ENCODE measurements at regions not wholly inside any gene's neighbourhood (a gene's known extent, or its start where the extent isn't known, plus 50 kb on each side); places are given as distances from the start of the nearest gene placed in this dataset.

DNA sequence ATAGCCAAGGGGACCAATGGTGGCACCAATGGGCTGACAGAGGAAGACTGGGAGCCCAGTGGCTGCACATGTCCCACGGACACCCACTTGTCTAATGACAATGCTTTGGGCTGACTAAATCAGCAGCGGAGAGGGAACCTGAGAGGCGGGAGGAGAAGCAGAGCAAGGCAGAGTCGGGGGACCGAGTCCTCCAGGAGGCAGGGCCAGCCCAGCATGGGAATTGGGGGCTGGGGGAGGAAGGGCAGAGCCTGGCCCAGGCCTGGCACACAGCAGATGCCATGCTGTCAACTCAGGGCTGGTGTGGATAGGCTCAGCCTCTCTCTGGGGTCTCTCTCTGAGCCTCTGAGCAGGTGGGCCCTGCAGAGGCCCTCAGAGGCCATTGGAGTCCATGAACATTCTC is 78.4 kb upstream of the KLF13 start:
- no peak for DNase-seq

DNA sequence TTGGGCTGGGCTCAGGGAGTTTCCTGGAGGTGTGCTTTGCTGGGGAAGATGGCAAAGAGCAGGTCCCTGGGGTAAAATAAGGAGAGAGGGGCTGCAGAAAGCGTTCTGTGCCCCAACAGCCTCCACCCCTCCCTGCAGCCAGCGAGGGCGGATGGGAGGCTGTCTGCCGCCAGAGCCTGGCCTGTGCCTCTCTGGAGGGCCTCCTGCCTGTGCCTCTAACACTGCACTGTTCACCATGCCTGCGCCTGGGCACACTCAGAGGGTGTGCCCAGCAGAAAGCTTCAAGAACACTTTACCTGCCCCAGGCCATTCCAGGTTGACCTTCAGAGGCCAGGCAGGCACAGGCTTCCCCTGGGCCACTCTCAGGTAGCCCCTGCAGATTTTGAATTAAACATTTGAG is 77.7 kb upstream of the KLF13 start:
- no peak for DNase-seq

DNA sequence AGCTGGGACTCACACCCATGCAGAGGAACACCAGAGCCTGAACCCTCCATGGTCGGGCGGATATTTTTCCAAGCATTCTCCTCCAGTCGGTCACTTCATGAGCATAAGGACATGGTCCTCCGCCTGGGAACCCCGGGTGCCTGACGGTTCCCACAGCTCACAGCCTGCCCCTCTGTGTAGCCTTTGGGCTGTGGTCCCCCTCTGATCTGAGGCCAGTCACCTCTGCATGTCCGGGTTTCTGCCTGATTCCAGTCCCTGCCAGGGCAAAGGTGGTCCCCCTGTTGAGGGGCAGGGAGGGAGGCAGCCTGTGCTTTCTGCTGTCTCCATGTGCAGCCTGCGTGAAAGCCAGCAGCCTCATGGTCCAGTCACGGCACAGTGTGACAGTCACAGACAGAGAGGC is 76.6 kb upstream of the KLF13 start:
- DNase-seq, result no peak

DNA sequence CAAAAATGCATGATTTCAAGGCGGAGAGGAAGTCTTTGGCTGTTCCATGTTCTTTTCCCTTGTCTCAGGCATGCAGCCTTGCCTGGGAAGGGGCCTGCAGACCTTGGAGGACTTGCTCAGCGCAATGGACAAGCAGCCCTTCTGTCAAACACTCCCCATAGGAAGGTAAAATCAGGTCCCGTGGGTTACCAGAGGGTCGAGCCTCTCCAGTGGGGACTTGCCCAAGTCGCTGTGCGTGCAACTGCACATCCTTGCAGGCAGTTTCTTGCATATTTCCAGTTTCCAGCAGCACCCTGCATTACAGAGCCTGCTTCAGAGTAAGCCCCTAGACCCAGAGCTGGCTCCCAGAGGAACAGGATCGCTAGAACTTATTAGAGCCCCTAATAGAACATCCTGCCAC is 75.5 kb upstream of the KLF13 start:
- no peak for DNase-seq

DNA sequence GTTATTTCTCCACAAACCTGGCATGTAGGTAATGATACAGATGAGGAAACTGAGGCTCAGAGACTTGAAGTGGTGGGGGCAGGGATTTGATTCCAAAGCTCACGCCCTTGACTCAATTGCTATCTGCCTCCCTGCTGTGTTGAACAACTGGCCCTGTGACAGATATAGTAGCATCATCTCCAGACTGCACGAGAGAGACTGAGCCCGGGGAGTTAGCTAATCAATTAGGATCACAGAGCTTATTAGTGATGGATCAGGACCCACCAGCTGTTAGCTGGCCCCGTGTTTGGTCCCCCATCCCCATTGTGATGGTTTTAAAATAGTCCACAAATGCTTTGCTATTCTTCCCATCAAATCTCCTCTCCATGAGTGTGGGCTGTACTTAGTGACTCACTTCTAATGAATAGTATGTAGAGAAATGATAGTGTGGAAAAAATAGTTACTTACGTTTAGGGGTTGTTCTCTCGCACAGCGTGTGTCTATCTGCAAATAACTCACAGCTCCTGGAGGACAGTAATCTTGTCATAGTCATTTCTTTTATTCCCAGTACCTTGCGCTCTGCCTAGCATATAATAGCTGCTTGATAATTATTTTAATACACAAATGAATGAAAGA is 74.4 kb upstream of the KLF13 start:
- no peak for DNase-seq

DNA sequence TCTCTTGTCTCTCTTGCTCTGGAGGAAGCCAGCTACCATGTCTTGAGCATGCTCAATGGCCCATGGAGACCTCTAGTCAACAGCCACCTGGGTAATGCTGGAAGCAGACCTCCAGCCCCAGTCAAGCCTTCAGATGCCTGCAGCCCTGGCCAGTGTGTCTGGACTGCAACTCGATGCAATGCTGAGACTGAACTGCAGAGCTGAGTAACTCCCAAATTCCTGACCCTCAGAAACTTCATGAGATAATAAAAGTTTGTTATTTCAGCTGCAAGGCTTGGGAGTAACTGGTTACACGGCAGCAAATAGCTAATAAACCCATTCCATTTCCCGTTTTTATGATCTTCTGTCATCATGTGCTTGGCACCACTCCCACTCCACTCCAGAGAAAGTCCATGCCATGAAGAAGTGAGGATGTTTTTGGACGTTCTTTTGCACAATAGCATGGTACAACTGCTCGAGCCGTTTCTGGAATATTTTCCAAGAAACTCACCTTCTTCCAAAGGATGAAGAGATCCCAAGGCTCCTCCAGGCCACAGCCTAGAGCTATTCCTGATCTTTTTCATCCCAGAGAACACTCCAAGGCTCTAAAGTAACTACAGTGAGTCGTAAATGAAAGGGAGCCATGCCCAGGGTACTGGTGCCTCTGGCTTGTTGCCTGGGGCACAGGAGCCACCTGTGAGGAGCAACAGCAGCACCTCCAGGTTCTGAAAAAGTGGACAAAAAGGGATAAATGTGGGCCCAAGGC is 72.0 kb upstream of the KLF13 start:
- no peak for DNase-seq

DNA sequence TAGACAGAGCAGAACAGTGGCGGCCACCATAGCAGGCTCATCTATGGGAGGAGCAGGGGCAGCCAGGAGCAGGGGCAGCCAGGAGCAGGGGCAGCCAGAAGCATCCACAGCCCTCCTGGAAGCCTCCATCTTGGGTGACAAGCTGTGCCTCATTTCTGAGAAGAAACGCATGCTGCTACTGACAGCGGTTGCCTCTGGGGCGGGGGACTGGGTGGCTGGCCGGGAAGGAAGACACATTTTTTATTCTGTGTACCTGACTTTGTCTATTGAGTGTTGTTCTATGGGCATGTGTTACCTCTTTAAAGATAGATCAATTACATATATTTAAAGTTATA is 71.5 kb upstream of the KLF13 start:
- no peak for DNase-seq

DNA sequence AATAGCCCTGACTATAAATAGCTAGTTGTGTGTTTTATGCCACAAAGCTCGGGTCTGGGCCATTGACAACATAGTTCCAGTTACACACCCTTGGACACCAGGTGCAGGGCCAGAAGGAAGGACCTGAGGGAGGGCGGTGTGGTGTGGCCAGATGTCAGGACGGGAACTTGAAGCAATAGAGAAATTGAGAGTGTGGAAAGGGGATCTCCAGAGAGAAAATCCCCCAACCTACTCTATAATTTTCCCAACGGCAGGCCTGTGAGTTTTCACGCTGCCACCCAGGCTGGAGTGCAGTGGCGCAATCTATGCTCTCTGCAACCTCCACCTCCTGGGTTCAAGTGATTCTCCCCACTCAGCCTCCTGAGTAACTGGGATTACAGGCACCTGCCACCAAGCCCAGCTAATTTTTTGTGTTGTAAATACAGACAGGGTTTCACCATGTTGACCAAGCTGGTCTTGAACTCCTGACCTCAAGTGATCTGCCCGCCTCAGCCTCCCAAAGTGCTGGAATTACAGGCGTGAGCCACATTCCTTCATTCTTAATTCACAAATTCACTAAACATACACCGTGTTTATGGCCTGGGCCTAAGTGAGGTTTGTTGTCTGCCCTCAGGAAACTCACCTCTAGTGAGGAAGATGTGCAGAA is 70.8 kb upstream of the KLF13 start:
- DNase-seq, result no peak

DNA sequence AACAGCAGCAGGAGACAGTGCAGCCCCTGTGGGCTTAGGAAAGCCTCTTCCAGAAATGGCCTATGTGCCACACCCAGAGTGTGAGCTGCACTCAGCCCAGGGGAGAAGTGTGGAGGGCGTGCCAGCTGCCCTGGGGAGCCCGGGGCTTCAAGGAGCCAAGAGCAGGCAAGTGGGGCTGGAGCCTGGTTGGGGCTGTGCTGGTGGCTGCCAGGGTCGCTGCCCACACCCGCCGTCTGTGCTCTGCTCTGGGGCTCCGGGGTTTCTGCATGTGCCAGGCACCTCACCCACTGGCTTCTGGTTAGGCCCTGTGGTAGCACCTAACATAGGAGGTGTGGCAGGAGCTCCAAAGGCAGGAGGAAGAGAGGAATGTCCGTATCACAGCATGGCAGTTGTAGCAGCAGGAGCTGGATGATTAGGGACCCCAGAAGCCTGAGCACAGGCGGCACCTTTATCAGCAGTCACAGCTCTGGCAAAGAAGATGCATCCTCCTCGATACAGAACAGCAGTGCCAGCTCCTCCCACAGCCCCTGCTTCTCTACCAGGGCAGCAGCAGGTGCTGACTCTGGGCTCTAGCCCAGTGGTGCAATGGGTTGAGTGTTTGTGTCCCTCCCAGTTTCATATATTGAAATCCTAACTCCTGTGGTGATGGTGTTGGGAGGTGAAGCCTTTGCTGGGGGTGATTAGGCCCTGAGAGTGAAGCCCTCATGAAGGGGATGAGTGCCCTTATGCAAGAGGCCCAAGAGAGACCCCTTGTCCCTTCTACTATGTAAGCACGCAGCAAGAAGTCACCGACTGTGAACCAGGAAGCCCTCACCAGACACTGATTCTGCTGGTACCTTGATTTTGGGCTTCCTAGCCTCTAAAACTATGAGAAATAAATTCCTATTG is 70.0 kb upstream of the KLF13 start:
- DNase-seq, result no peak

DNA sequence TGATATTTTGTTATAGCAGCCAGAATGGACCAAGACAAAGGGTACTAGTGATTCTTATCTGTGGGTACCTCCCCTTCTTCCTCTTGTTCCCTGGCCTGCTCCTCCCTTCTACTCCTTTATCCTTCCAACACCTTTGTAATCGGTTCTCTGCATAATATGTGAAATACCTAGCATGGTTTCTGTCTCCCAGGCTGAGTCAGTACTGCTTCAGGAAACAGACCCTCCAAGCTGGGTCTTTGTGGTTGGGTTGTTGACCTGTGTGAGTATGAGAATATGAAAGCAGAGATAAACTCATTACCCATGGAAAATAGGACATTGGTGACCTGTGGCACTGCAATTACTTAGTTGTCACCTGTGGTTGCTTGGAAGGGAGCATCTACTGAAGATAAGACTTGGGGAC is 69.3 kb upstream of the KLF13 start:
- DNase-seq, result no peak

DNA sequence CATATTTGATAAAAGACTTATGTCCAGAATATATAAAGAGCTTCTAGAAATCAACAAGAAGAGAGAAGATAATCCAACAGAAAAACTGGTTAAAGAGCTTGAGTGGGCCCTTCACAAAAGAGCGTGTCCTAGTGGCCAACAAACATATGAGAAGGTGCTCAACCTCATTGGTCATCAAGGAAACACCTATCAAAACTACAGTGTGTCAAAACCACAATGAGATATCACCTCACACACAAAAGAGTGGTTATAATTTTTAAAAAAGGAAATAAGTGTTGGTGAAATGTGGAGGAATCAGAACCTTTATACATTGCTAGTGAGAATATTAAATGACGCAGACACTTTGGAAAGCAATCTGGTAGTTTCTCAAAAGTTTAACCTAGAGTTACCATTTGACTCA is 68.4 kb upstream of the KLF13 start:
- DNase-seq, result no peak

DNA sequence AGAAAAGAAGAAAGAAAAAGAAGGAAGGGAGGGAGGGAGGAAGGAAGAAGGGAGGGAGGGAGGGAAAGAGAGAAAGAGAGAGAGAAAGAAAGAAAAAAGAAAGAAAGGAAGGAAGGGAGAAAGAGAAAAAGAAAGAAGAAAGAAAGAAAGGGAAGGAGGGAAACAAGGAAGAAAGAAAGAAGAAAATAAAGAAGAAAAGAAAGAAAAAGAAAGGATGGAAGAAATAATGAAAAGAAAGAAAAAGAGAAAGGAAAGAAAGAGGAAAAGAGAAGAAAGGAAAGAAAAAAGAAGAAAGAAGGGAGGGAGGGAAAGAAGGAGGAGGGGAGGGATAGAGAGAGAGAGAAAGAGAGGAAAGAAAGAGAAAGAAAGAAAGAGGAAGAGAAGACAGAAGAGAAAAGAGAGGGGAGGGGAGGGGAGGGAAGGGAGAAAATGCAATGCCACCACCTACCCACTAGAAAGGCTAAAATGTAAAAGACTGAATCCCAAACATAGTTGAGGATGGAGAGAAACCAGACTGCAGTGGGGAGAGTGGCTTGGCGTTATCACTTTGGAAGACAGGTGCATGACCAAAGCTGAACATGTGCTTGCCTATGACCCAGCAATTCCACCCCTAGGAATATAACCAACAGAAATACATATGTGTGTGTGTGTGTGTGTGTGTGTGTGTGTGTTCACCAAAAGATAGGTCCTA is 66.9 kb upstream of the KLF13 start:
- DNase-seq, result no peak

DNA sequence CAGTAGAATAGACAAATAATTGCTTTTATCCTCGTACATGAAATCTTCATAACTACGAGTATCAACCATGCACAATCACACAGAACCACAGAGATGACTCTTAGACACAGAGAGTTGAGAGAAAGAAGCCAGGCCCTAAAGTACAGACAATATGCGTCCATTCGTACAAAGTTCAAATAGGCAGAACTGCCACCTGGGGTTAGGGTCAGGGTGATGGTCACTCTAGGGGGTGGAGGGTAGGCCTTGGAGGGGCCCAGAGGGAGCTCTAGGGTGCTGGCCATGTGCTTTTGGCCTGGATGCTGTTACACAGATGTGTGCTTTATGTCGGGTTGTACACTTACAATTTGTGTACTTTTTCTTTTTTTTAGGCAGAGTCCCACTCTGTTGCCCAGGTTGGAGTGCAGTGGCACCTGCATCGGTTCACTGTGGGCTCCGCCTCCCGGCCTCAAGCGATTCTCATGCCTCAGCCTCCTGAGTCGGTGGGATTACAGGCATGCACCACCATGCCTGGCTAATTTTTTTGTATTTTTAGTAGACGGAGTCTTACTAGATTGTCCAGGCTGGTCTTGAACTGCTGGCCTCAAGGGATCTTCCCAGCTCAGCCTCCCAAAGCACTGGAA is 65.9 kb upstream of the KLF13 start:
- DNase-seq, result no peak

DNA sequence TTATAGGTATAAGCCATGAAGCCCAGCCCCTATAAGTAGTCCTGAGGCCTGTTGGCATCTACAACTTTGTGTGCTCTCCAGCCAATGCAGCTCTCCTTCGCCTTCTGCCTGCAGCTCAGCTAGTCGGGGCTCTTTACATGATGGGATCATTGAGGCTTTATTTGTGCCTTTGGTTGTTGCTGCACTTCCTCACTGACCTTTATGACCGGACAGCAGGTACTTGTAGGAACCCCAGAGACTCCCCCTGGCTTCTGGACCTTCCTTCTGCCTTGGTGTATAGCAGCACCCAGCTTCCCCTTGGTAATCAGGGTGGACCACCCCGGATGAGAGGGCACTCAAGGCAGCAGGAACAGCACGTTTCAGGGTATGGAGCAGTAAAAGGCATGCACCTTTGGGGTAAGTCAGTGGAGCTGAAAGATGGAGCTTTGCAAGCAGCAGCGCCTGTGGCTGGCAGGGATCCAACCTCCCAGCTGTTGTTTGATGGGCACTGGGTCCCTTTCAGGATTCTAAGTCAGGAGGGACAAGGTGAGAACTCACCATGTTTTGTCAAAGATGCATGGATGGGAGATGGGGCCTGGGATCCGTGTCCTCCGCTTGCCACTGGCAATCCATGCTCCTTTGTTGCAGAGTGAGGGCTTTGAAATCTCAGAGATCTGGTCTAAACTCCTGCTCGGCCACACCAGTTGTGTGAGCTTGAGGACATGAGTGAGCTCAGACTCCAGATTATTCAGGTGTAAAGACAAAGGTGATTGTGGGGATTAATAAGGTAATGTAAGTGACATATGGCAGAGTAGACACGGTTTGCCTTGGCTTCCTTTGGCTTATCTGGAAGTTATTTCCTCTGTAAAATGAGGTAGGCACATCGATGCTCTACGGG is 65.1 kb upstream of the KLF13 start:
- DNase-seq, result no peak

DNA sequence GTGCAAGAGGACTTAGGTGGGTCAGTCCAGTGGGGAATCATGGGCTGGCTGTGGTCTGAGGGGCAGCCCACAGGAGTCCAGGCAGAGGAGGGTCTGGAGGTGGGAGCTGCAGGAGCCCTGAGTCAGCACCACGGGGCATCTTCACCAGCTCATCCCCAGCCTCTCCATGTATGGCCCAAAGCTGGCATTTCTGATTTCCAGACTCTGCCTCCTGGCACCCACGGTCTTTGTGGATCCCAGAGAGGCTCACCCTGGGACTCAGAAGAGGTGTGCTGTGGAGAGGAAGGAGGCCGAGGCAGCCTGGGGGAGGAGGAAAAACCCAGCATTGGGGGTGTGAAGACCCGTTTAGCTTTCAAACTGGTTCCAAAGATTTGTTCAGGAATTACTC is 64.5 kb upstream of the KLF13 start:
- DNase-seq, result no peak

DNA sequence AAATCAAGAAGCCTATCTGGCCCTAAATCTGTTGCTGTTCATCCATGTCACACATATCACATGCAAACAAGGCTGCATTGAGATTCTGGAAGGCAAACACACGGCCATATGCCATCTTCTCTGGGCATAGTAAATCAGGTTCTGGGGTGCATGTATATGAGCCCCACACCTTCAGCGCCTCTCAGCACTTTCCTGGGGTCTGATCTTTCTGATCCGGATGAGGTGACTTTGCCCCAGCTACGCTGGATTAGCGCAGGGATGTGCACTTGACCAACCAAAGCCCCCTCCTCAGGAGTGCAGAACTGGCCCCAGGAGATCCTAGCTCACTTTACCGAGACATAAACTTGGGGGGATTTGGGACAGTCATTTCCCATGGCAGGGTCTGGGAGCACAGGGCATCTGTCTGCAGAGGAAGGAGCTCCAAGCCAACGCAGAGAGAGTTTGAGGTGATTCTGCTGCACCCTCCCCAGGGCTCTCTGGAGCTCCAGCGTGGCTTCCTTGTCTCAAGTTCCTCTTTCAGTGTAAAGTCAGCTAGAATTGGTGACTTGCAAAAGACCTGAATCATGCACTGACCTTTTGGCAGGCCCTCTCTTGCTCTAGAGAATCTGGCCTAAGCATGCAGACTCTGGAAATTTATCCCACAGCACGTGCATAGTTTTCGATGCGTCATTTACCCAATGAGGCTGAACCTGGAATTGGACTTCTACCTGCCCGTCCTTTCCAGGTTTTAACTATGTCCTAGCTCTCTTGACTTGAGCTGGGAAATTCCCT is 63.5 kb upstream of the KLF13 start:
- peak; percentile 30 for DNase-seq

DNA sequence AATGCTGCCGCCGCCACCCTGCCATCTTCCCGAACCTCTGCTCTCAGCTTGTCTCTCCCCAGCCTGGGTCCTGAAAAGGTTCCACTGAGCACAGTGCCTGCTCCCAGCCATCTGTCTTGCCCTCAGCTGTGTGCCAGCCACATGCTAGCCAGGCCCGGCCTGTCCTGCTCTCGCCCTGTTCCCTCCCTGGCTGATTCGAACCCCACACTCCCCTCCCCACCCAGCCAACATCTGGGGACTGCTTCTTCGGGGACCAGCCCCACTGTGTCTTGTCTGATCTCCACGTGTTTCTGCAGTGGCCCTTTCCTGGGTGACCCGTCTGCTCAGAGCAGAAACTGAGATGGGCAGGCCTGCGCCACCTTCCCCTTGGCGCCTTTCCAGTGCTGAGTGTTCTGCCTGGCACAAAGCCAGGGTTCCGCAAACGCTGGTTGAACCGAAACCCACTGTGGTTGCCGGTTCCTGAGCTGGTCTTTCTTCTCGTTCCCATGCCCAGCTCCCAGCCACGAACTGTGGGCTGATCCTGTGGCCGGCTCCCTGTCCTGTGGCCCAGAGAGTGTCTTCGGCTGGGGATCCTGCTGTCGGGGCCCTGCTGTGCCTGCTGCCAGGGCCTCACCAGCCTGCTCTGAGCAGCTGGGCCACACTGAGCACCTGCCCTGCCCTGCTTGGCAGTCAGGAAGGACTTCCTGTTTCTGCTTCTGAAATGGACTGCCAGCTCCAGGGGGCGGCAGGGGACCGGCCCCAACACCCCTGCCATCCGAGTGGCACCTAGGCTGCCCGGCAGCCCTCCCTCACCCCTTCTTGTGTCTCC is 62.7 kb upstream of the KLF13 start:
- DNase-seq, result peak; percentile 82

DNA sequence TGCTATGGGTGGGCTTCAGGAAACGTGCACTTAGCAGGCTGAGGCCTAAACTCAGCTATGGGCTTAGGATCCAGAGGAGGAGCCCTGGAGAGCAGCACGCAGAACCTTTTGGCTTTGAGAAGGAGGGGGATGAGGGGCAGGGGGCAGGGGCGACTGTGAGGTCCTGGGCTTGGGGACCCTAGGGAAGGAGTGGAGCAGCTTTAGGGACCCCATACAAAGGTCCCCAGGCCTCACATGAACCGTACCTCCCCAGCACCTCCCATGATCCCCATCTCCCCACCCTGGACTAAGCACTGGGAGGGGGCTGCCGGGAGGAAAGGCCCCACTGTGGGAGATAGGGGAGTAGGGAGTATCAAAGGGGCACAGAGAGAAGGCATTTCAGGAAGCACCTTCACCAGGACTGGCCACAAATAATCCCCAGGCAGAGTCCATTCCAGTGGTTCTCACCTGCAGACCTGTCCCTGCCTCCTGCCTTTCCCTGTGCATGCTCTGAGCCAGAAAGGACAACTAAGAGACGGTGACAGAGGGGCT is 62.0 kb upstream of the KLF13 start:
- no peak for DNase-seq

DNA sequence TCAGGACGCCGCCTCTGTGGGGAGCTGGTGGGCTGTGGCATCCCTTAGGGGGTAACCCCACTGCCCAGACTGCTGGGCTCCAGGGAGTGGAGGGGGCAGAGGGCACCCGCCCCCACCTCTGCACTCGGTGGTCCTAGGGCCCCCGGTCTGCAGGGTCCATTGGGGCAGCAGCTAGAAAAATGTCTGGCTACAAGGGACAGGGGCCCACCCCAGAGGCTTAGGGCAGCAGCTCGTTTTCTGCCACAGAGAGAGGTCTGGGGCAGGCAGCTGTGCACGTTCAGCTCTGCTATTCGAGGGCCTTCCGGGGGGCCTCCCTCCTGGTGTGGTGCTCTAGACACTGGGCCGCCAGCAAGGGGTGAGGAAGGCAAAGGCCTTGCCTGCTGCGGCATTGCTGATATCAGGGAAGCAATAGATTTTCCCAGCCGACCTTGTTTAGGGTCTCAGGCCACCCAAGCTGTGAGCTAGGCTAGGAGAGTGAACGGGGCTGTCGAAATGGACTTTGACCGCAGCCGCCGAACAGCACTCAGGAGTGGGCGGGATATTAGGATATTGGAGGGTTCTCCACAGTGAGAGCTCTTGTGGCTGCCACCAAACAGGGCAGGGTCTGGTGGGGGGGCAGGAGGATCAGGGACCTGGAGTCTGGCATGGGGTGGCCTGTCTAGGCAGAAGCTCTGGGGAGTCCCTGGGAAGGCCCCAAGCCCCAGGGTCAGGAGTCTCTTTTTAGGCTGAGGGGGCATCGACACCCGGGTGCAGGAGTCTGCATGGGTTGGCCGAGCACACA is 61.4 kb upstream of the KLF13 start:
- no peak for DNase-seq

All from CD4-positive, alpha-beta T cell treated with Interleukin-17A for 1 hour (primary cell).